ENCODE measurements at regions not wholly inside any gene's neighbourhood (a gene's known extent, or its start where the extent isn't known, plus 50 kb on each side); places are given as distances from the start of the nearest gene placed in this dataset.

GRCh38 chr9:13759551-13759950 lies 480.1 kb upstream of the MPDZ start:
- in situ Hi-C loops (cut with HindIII; ENCODE audit: low pct_unique_long_range_greater_than_20kb, low sequenced_read_pairs), result no loop called here
- DNase-seq (ENCODE audit: low read depth, low spot score), result no peak

- no peak for DNase-seq (ENCODE audit: low read depth, low spot score)
- in situ Hi-C loops (cut with HindIII; ENCODE audit: low pct_unique_long_range_greater_than_20kb, low sequenced_read_pairs), result no loop called here
These were observed 479.4 kb upstream of the MPDZ start for GRCh38 chr9:13758936-13759335.

DNA sequence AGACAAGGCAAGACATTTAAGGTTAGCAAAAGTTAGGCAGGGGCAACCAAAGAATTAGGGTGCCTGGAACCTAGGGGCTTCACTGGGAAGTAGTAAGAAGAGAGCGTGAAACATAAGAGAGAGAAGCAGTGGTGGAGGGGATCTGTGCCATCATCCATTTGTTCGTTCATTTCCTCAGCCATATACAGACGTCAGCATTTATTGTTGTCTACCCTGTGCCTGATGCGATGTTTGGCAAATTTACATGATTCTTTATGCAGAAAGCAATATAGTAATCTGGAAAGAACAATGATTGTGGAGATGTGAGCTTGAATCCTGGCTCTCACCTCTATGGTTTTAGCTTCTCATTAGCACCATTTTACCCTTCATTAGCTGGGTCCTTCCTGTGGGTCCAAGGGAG lies 477.5 kb upstream of the MPDZ start:
- DNase-seq (ENCODE audit: low read depth, low spot score), result no peak
- in situ Hi-C loops (cut with HindIII; ENCODE audit: low pct_unique_long_range_greater_than_20kb, low sequenced_read_pairs), result no loop called here

DNA sequence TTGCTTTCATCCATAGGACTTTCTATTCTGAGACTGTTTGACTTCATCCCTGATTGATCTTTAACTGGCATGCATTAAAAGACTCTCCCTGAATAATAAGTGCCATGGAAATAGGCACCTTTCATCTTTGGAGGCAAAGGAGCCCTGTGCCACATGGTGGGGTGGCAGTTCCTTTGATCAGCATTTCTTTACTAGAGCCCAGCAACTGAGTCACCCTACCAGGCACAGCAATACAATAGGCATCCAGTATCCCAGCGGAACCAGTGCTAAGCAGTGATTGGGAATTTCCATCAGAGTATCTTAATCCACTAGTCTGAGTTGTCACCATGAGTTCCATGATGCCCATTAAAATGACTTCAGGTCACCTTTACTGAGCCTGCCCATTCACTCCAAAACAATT lies 476.1 kb upstream of the MPDZ start:
- no peak for DNase-seq (ENCODE audit: low read depth, low spot score)
- in situ Hi-C loops (cut with HindIII; ENCODE audit: low pct_unique_long_range_greater_than_20kb, low sequenced_read_pairs), result no loop called here

DNA sequence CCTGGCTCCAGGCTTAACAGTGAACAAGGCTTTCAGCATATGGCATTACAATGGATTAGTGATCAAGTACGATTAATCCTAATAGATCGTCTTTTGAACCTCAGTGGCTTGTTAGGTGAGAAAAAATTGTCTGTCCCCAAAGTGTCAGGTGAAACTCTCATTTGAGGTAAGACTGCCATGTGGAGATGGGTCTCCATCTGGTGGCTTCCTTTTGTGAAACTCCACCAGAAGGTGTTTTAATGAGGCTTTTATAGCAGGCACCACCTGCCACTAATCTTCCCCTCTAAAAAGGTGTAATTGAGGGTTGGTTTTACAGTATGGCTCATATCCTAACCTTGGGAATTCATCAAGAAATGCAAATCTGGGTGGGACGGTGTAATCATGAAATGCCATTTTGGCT lies 471.1 kb upstream of the MPDZ start:
- in situ Hi-C loops (cut with HindIII; ENCODE audit: low pct_unique_long_range_greater_than_20kb, low sequenced_read_pairs), result no loop called here

DNA sequence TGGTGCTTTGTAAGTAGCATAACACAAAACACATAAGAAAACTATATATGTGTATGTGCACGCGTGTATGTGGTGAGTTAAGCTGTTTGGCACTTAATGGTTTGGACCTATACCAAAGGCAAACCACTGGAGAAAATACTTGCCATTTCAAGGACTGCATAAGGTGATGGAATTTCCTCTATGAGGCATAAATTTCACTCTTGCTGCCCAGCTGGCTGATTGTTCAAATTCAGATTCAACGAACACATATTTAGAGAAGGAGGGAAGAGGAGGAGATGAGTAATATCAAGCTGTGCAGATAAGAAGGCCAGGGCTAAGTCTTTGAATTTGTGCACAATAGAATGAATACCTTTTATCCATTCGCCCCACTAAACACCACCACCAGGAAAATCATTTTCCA lies 470.6 kb upstream of the MPDZ start:
- in situ Hi-C loops (cut with HindIII; ENCODE audit: low pct_unique_long_range_greater_than_20kb, low sequenced_read_pairs), result no loop called here
- DNase-seq (ENCODE audit: low read depth, low spot score), result no peak

More for the DNA sequence above, 471.1 kb upstream of the MPDZ start:
- no peak for DNase-seq (ENCODE audit: low read depth, low spot score)

DNA sequence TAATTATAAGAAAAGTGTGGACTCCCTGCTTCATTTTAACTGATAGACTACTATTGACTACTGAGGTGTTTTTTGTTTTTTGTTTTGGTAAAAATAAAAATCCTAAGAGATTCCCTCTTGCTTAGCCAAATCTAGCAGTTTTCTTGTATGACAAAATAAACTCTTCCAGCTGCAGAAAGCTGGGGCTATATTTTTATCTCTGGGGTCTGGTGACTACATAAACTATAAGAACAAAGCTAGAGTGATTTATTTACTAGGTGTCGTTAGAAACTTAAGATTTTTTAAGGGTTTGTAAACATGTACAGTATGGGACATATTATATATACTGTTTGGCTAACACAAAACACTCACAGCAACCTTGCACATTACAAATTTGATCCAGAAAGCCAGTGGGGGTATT lies 467.4 kb upstream of the MPDZ start:
- in situ Hi-C loops (cut with HindIII; ENCODE audit: low pct_unique_long_range_greater_than_20kb, low sequenced_read_pairs), result no loop called here
- no peak for DNase-seq (ENCODE audit: low read depth, low spot score)

DNA sequence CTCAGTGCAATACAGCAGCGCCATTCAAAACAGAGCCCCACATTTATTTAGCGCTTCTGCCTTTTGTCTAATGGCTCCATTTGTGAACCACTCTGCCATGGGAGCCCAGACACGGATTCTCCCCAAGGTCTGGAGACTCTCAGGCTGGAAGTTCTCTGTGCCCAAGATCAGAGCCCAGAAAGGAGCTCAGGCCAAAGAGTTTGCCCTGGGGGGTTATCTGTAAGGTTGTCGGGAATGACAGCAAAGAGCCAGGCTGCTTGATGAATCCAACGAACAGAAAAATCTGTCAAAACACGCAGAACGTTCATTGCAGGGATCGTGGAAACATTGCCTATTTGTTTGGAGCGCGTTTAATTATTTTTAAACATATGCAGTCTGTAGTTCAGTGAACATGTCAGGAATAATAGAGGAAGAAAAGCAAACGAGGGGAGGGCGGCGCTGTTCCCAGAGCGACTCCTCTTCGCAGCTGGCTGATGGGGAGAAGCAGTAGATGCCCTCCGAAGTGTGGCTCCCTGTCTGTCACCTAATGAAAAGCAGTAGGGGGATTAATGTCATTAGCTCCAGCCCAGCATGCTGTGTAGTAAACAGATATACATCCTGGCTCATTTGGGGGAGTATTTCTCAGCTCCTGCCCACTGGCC lies 464.9 kb upstream of the MPDZ start:
- in situ Hi-C loops (cut with HindIII; ENCODE audit: low pct_unique_long_range_greater_than_20kb, low sequenced_read_pairs), result no loop called here
- DNase-seq (ENCODE audit: low read depth, low spot score), result no peak

GRCh38 chr9:13737885-13738284 lies 458.4 kb upstream of the MPDZ start:
- in situ Hi-C loops (cut with HindIII; ENCODE audit: low pct_unique_long_range_greater_than_20kb, low sequenced_read_pairs), result no loop called here
- no peak for DNase-seq (ENCODE audit: low read depth, low spot score)

- in situ Hi-C loops (cut with HindIII; ENCODE audit: low pct_unique_long_range_greater_than_20kb, low sequenced_read_pairs), result no loop called here
- no peak for DNase-seq (ENCODE audit: low read depth, low spot score)
These were observed 455.7 kb upstream of the MPDZ start for GRCh38 chr9:13735181-13735580.

DNA sequence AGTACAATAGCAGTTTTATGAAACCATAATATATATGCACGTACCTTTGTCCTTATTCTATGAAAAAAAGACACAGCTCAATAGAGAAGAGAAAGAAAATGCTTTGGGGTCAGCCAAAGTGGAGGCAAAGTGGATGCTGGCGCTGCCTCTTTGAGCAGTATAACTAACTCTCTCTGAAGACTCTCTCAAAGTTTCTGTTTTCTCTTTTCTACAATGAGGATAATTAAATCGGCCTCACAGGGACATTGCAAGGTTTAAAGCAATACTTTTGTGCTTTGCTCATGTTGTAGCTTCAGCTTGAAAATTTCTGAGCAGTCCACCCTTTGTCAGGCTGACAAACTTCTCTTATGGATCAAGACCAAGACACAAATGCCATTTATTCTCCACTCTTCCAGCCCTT lies 455.1 kb upstream of the MPDZ start:
- no peak for DNase-seq (ENCODE audit: low read depth, low spot score)
- in situ Hi-C loops (cut with HindIII; ENCODE audit: low pct_unique_long_range_greater_than_20kb, low sequenced_read_pairs), result no loop called here

- no peak for DNase-seq (ENCODE audit: low read depth, low spot score)
- in situ Hi-C loops (cut with HindIII; ENCODE audit: low pct_unique_long_range_greater_than_20kb, low sequenced_read_pairs), result no loop called here
These were observed 452.8 kb upstream of the MPDZ start for GRCh38 chr9:13732290-13732689.

- in situ Hi-C loops (cut with HindIII; ENCODE audit: low pct_unique_long_range_greater_than_20kb, low sequenced_read_pairs), result no loop called here
- DNase-seq (ENCODE audit: low read depth, low spot score), result no peak
These were observed 452.1 kb upstream of the MPDZ start for GRCh38 chr9:13731637-13732036.

- DNase-seq (ENCODE audit: low read depth, low spot score), result no peak
- in situ Hi-C loops (cut with HindIII; ENCODE audit: low pct_unique_long_range_greater_than_20kb, low sequenced_read_pairs), result no loop called here
These were observed 450.5 kb upstream of the MPDZ start for GRCh38 chr9:13729955-13730354.

DNA sequence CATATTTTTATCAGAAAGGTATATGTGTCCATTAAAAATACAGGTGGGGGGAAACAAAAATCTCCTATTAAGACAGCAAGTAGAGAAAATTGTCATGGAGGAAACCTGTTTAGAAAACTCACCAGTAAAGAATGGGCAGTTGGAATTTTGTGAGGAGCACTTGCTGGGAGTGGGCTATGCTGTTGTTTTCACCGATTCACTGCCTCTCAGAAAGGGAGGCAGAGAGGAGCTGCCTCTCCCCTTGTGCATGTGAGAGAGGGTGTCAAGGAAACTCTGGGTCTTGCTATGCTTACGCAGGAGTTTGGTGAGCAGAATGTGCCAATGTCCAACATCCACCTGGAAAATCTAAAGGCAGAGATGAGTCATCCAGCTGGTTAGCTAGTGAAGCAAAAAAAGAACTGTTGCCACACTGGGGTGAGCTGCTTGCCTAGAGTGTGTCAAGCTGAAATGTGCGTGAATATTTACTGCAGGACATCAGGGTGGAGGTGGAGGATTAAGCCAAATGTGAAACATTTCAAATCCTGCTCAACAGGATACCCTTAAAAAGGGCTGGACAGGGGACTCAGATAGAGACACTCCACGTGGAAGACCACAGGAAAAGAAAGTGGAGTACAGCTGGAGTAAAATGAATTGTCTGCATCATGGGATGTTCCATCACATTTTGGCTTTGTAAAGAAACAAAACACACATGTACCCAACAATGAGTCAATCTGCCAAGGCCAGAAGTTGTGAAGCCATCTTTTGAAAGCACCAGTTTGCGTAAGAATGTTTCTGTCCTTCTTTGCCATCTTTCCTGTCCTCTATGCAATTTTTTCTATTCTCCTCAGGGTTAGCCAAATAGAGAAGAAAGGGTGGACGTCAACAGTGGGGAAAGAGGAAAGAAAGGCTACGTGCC lies 449.7 kb upstream of the MPDZ start:
- no peak for DNase-seq (ENCODE audit: low read depth, low spot score)
- in situ Hi-C loops (cut with HindIII; ENCODE audit: low pct_unique_long_range_greater_than_20kb, low sequenced_read_pairs), result no loop called here

GRCh38 chr9:13728131-13728530 lies 448.6 kb upstream of the MPDZ start:
- DNase-seq (ENCODE audit: low read depth, low spot score), result no peak
- in situ Hi-C loops (cut with HindIII; ENCODE audit: low pct_unique_long_range_greater_than_20kb, low sequenced_read_pairs), result no loop called here

DNA sequence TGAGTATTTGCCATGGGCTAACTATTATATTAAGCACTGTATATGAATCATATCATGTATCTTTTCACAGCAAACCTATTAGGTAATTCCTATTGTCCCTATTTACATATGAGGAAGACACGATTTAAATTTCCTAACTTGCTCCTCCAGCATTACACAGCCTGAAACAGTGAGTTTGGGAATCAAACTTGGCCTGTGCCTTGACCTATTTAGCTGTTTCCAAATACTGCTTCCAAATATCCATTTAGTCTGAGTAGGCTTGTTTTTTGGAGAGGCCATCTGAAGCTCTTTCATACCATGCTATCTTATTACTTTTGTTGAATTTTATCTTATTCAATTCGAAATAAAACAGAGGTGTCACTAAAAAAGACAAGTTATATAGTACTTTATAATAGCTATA lies 447.3 kb upstream of the MPDZ start:
- DNase-seq (ENCODE audit: low read depth, low spot score), result no peak
- in situ Hi-C loops (cut with HindIII; ENCODE audit: low pct_unique_long_range_greater_than_20kb, low sequenced_read_pairs), result no loop called here

GRCh38 chr9:13725516-13725915 lies 446.0 kb upstream of the MPDZ start:
- in situ Hi-C loops (cut with HindIII; ENCODE audit: low pct_unique_long_range_greater_than_20kb, low sequenced_read_pairs), result no loop called here
- DNase-seq (ENCODE audit: low read depth, low spot score), result no peak
